Hepatocyte (in vitro differentiated cells): ENCODE measurements at regions not wholly inside any gene's neighbourhood (a gene's known extent, or its start where the extent isn't known, plus 50 kb on each side); places are given as distances from the start of the nearest gene placed in this dataset.

Source experiments
- DNase-seq: peaks from one replicate; pipeline ENCODE4 v3.0.0-alpha.2; 2016; ENCODE audit warnings: low spot score
- H2AFZ ChIP-seq: fragments of 200-600 bp; sonication (generic); 2 replicates; pipeline ENCODE4 v1.6.0; 2016; ENCODE audit warnings: antibody characterized with exemption, mild to moderate bottlenecking
- H3K27ac ChIP-seq: fragments of 200-600 bp; sonication (generic); 2 replicates; pipeline ENCODE4 v1.5.1; 2016; ENCODE audit warnings: mild to moderate bottlenecking
- H3K27me3 ChIP-seq: fragments of 200-600 bp; sonication (generic); 2 replicates; pipeline ENCODE4 v1.6.1; 2016
- H3K36me3 ChIP-seq: fragments of 200-600 bp; sonication (generic); replicated peaks from 2 replicates; pipeline ENCODE4 v1.5.1; 2016; ENCODE audit warnings: low read depth; ENCODE audit not compliant: insufficient read depth
- H3K4me1 ChIP-seq: fragments of 200-600 bp; sonication (generic); 2 replicates; pipeline ENCODE4 v1.5.1; 2016; ENCODE audit warnings: mild to moderate bottlenecking, moderate library complexity; ENCODE audit not compliant: insufficient read depth
- H3K4me2 ChIP-seq: fragments of 200-600 bp; sonication (generic); 2 replicates; pipeline ENCODE4 v1.6.0; 2016
- H3K4me3 ChIP-seq: fragments of 200-600 bp; sonication (generic); 2 replicates; pipeline ENCODE4 v1.5.1; 2016; ENCODE audit warnings: mild to moderate bottlenecking
- H3K79me2 ChIP-seq: fragments of 200-600 bp; sonication (generic); 2 replicates; pipeline ENCODE4 v1.6.0; 2017; ENCODE audit warnings: mild to moderate bottlenecking
- H3K9me2 ChIP-seq: fragments of 200-600 bp; sonication (generic); replicated peaks from 2 replicates; pipeline ENCODE4 v1.6.0; 2017; ENCODE audit warnings: mild to moderate bottlenecking; ENCODE audit not compliant: insufficient read depth
- H3K9me3 ChIP-seq: fragments of 200-600 bp; sonication (generic); 2 replicates; pipeline ENCODE4 v1.5.1; 2016; ENCODE audit warnings: low read depth, mild to moderate bottlenecking
- H4K20me1 ChIP-seq: fragments of 200-600 bp; sonication (generic); 2 replicates; pipeline ENCODE4 v1.6.0; 2016; ENCODE audit warnings: mild to moderate bottlenecking; ENCODE audit not compliant: insufficient read depth, poor library complexity, severe bottlenecking
- CTCF ChIP-seq: fragments of 200-600 bp; sonication (generic); IDR thresholded peaks from 2 replicates; pipeline ENCODE4 v1.5.1; 2016; ENCODE audit warnings: antibody characterized with exemption, mild to moderate bottlenecking; ENCODE audit not compliant: poor library complexity
- EZH2 ChIP-seq: fragments of 200-600 bp; sonication (generic); IDR thresholded peaks from 2 replicates; pipeline ENCODE4 v1.6.1; 2016; ENCODE audit warnings: antibody characterized with exemption, mild to moderate bottlenecking, borderline replicate concordance
- EZH2phosphoT487 ChIP-seq: fragments of 200-600 bp; sonication (generic); IDR thresholded peaks from one replicate; pipeline ENCODE4 v1.6.1; 2018; ENCODE audit warnings: antibody characterized with exemption, mild to moderate bottlenecking, low read depth, moderate library complexity; ENCODE audit not compliant: unreplicated experiment, severe bottlenecking
- WGBS: methylation state at CpG from one replicate; pipeline ENCODE4 v1.1.6; 2016; ENCODE audit warnings: low lambda C conversion rate; ENCODE audit errors: missing lambda C conversion rate; 5-methylcytosine and 5-hydroxymethylcytosine counted together

- no peak for DNase-seq
- Histone ChIP-seq H3K36me3 (no peaks in the 10 kb centered on the region), H4K20me1 (no peaks in the 10 kb centered on the region), H3K4me2 (no peak overlapping the region), H3K9me3 (no peaks in the 10 kb centered on the region), H3K79me2 (no peaks in the 10 kb centered on the region), H3K4me1 (no peaks in the 10 kb centered on the region), H3K27ac (no peak overlapping the region), H3K9me2 (no peaks in the 10 kb centered on the region), H2AFZ (no peak overlapping the region), H3K27me3 (no peaks in the 10 kb centered on the region), H3K4me3 (no peak overlapping the region)
- TF ChIP-seq EZH2 (no peak), CTCF (no peak), EZH2phosphoT487 (no peak)
- 85% methylated on average over 1 of the region's 1 CpG for WGBS
Measured at GRCh38 chr4:136112116-136112515, 1420.2 kb downstream of the PCDH18 start.

GRCh38 chr4:136106753-136107152 lies 1425.5 kb downstream of the PCDH18 start:
- TF ChIP-seq CTCF (no peak), EZH2phosphoT487 (no peak), EZH2 (no peak)
- no peaks in the 10 kb centered on the region for H3K36me3 ChIP-seq
- no peak overlapping the region for H3K27ac ChIP-seq
- H3K79me2 ChIP-seq, result no peaks in the 10 kb centered on the region
- DNase-seq, result no peak
- no peaks in the 10 kb centered on the region for H3K9me2 ChIP-seq
- H2AFZ ChIP-seq, result no peak overlapping the region
- 12% methylated on average over 1 of the region's 1 CpG for whole genome bisulfite sequencing
- no peaks in the 10 kb centered on the region for H3K27me3 ChIP-seq
- H3K4me1 ChIP-seq, result no peaks in the 10 kb centered on the region
- H3K4me3 ChIP-seq, result no peak overlapping the region
- H3K9me3 ChIP-seq, result no peaks in the 10 kb centered on the region
- H3K4me2 ChIP-seq, result no peak overlapping the region
- no peaks in the 10 kb centered on the region for H4K20me1 ChIP-seq

- H3K27me3 ChIP-seq, result no peaks in the 10 kb centered on the region
- no peak overlapping the region for H2AFZ ChIP-seq
Measured at GRCh38 chr4:136103616-136104015, 1428.7 kb downstream of the PCDH18 start.

More at GRCh38 chr4:136103616-136104015, 1428.7 kb downstream of the PCDH18 start:
- H3K4me2 ChIP-seq, result no peak overlapping the region
- DNase-seq, result no peak
- no peaks in the 10 kb centered on the region for H3K9me2 ChIP-seq
- H3K9me3 ChIP-seq, result no peaks in the 10 kb centered on the region
- H3K4me1 ChIP-seq, result no peaks in the 10 kb centered on the region
- WGBS, result 79% methylated on average over 4 of the region's 4 CpGs
- H3K36me3 ChIP-seq, result no peaks in the 10 kb centered on the region
- H4K20me1 ChIP-seq, result no peaks in the 10 kb centered on the region
- no peaks in the 10 kb centered on the region for H3K79me2 ChIP-seq
- H3K27ac ChIP-seq, result no peak overlapping the region
- no peak overlapping the region for H3K4me3 ChIP-seq
- TF ChIP-seq EZH2phosphoT487, result no peak
- TF ChIP-seq CTCF, result no peak
- no peak for TF ChIP-seq EZH2
